ENCODE measurements at regions not wholly inside any gene's neighbourhood (a gene's known extent, or its start where the extent isn't known, plus 50 kb on each side); places are given as distances from the start of the nearest gene placed in this dataset.

GRCh38 chr12:92089559-92089958 is 56.1 kb downstream of the BTG1 start:
- DNase-seq = no peak

GRCh38 chr12:92088805-92089204 is 56.8 kb downstream of the BTG1 start:
- no peak for DNase-seq

GRCh38 chr12:92085736-92086040 is 60.0 kb downstream of the BTG1 start:
- DNase-seq = no peak

GRCh38 chr12:92085040-92085735 is 60.5 kb downstream of the BTG1 start:
- no peak for DNase-seq

GRCh38 chr12:92080911-92081285 is 64.7 kb downstream of the BTG1 start:
- DNase-seq = no peak

GRCh38 chr12:92079054-92079385 is 66.6 kb downstream of the BTG1 start:
- no peak for DNase-seq

- DNase-seq = no peak
Measured at GRCh38 chr12:92078167-92079053, 67.2 kb downstream of the BTG1 start.

GRCh38 chr12:92077530-92077929 is 68.1 kb downstream of the BTG1 start:
- no peak for DNase-seq

- DNase-seq = no peak
Measured at GRCh38 chr12:92076101-92076500, 69.5 kb downstream of the BTG1 start.

- DNase-seq = no peak
Measured at GRCh38 chr12:92075425-92075914, 70.2 kb downstream of the BTG1 start.

GRCh38 chr12:92074889-92075288 is 70.8 kb downstream of the BTG1 start:
- DNase-seq = no peak

- DNase-seq = no peak
Measured at GRCh38 chr12:92073094-92073493, 72.6 kb downstream of the BTG1 start.

GRCh38 chr12:92072112-92072511 is 73.5 kb downstream of the BTG1 start:
- no peak for DNase-seq

GRCh38 chr12:92070864-92071445 is 74.7 kb downstream of the BTG1 start:
- no peak for DNase-seq

GRCh38 chr12:92070054-92070863 is 75.4 kb downstream of the BTG1 start:
- no peak for DNase-seq

GRCh38 chr12:92068459-92068858 is 77.2 kb downstream of the BTG1 start:
- no peak for DNase-seq

GRCh38 chr12:92065639-92066038 is 80.0 kb downstream of the BTG1 start:
- DNase-seq = no peak

GRCh38 chr12:92065018-92065499 is 80.6 kb downstream of the BTG1 start:
- DNase-seq = peak in 1 of 2 donors; percentile 25

- DNase-seq = no peak
Measured at GRCh38 chr12:92064422-92064821, 81.2 kb downstream of the BTG1 start.

GRCh38 chr12:92063641-92064040 is 82.0 kb downstream of the BTG1 start:
- DNase-seq = no peak

- DNase-seq = no peak
Measured at GRCh38 chr12:92062539-92063493, 82.8 kb downstream of the BTG1 start.

- no peak for DNase-seq
Measured at GRCh38 chr12:92061061-92061460, 84.6 kb downstream of the BTG1 start.

Measured in stimulated activated CD4-positive, alpha-beta T cell treated with anti-CD3 and anti-CD28 coated beads, Interleukin-2, amount 100 ng/mL, for 48 hours (primary cell).